T-cell (primary cell): ENCODE measurements at regions not wholly inside any gene's neighbourhood (a gene's known extent, or its start where the extent isn't known, plus 50 kb on each side); places are given as distances from the start of the nearest gene placed in this dataset.

Source experiments
- ATAC-seq, 4 experiments: fragments of 200-7000 bp in 3 of 4; fragments of 150-1000 bp in 1 of 4; cut with Tn5 transposase; replicated peaks in 1 of 4; 1 replicate in 3 of 4; 2 replicates in 1 of 4; pipeline ENCODE4 v1.10.0; 2021; ENCODE audit warnings: moderate library complexity in 3 of 4, mild to moderate bottlenecking in 2 of 4, moderate number of reproducible peaks in 1 of 4
- CTCF ChIA-PET, 2 donors: fragments of 300-600 bp; sonication (Branson Sonifier 250); formaldehyde crosslinking; loops; one replicate each; lab custom pipeline; 2022; ENCODE audit warnings: antibody characterized with exemption in 2 of 2; lab: Charles Lee
- POLR2A ChIA-PET, 2 donors: fragments of 300-600 bp; sonication (Branson Sonifier 250); formaldehyde crosslinking; loops; one replicate each; lab custom pipeline; 2022; ENCODE audit warnings: antibody characterized with exemption in 2 of 2; lab: Charles Lee
- DNase-seq, 35 experiments: peaks; one replicate each; pipeline versions ENCODE4 v3.0.0 to v3.0.0-alpha.2; 2013 to 2023
- H3K27ac ChIP-seq: one replicate; pipeline ENCODE4 v1.5.1; 2013; ENCODE audit warnings: low read length
- H3K27me3 ChIP-seq, 2 experiments: replicated peaks in 1 of 2; 1 replicate in 1 of 2; 2 replicates in 1 of 2; pipeline versions ENCODE4 v1.6.1 to v1.7.0; 2013; ENCODE audit warnings: low read length in 1 of 2, mixed read lengths in 1 of 2; ENCODE audit not compliant: control insufficient read depth in 2 of 2, insufficient read depth in 2 of 2; ENCODE audit errors: extremely low read depth in 1 of 2
- H3K36me3 ChIP-seq, 2 donors: 1 replicate in 1 of 2; 2 replicates in 1 of 2; pipeline versions ENCODE4 v1.6.1 to v1.7.0; 2013; ENCODE audit warnings: low read length in 1 of 2; ENCODE audit not compliant: control insufficient read depth in 2 of 2, insufficient read depth in 1 of 2; ENCODE audit errors: extremely low read depth in 1 of 2
- H3K4me1 ChIP-seq, 2 experiments: 1 replicate in 1 of 2; 2 replicates in 1 of 2; pipeline versions ENCODE4 v1.6.1 to v1.7.0; 2013; ENCODE audit warnings: low read length in 2 of 2, mixed read lengths in 1 of 2; ENCODE audit not compliant: insufficient read depth in 2 of 2, control insufficient read depth in 1 of 2; ENCODE audit errors: extremely low read depth in 1 of 2
- H3K4me3 ChIP-seq, 2 donors: 1 replicate in 1 of 2; 2 replicates in 1 of 2; pipeline versions ENCODE4 v1.5.1 to v1.7.0; 2013; ENCODE audit warnings: mild to moderate bottlenecking in 2 of 2, low read length in 1 of 2, moderate library complexity in 1 of 2; ENCODE audit not compliant: control insufficient read depth in 1 of 2; ENCODE audit errors: extremely low read depth in 1 of 2
- H3K9me3 ChIP-seq: 2 replicates; pipeline ENCODE4 v1.7.0; 2013
- H3K27ac Mint-ChIP-seq, 2 donors: one replicate each; pipeline ENCODE4 v1.8.0; 2020 to 2021; ENCODE audit warnings: mild to moderate bottlenecking in 2 of 2, mixed read lengths in 2 of 2
- H3K27me3 Mint-ChIP-seq, 2 donors: one replicate each; pipeline ENCODE4 v1.8.0; 2021 to 2022; ENCODE audit warnings: mixed read lengths in 2 of 2
- H3K36me3 Mint-ChIP-seq: one replicate; pipeline ENCODE4 v1.8.0; 2021; ENCODE audit warnings: mixed read lengths
- H3K4me1 Mint-ChIP-seq, 3 donors: one replicate each; pipeline ENCODE4 v1.8.0; 2020 to 2022; ENCODE audit warnings: mixed read lengths in 3 of 3, mild to moderate bottlenecking in 1 of 3
- H3K4me3 Mint-ChIP-seq, 3 donors: one replicate each; pipeline ENCODE4 v1.8.0; 2020 to 2022; ENCODE audit warnings: mild to moderate bottlenecking in 3 of 3, mixed read lengths in 3 of 3, moderate library complexity in 3 of 3
- H3K9me3 Mint-ChIP-seq, 3 donors: one replicate each; pipeline ENCODE4 v1.8.0; 2020 to 2022; ENCODE audit warnings: mixed read lengths in 3 of 3
- WGBS: methylation state at CpG from one replicate; pipeline ENCODE4 v1.1.5; 2013; ENCODE audit warnings: missing lambda C conversion rate; ENCODE audit not compliant: insufficient coverage; 5-methylcytosine and 5-hydroxymethylcytosine counted together

GRCh38 chr2:122412360-122412759 lies 656.9 kb downstream of the TSN start:
- Mint-ChIP-seq H3K27me3 (no peaks in the 10 kb centered on the region), H3K36me3 (no peaks in the 10 kb centered on the region), H3K9me3 (peaks cover 7 to 10% (median 9%) of the 10 kb centered on the region in 3 donors), H3K4me3 (no peak overlapping the region), H3K27ac (no peak overlapping the region), H3K4me1 (no peaks in the 10 kb centered on the region)
- Histone ChIP-seq H3K9me3 (no peaks in the 10 kb centered on the region), H3K27me3 (no peaks in the 10 kb centered on the region), H3K4me3 (no peak overlapping the region), H3K4me1 (no peaks in the 10 kb centered on the region), H3K27ac (no peak overlapping the region), H3K36me3 (no peaks in the 10 kb centered on the region)
- ATAC-seq: no peak
- CTCF ChIA-PET: no interaction called here
- no CpG with 5 or more reads among the region's 6 CpGs for WGBS
- POLR2A ChIA-PET: no interaction called here
- DNase-seq: no peak

DNA sequence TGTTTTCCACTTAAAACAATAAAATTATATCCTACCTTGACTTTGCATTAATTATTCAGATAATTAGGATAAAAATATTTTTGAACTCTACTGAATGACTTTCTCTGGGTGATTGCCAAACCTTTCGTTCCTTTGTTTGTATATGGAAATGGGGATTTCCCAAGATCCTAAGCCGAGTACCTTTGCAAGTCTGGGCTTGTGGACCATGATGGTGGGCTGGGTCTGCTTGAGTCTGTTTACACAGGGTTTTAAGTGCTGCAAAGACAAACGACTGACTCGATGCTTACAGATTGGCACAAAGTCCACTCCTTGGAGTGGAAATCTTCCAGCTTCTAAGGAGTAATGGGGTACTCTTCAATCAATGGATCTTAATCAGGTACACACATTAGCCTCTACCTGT lies 659.5 kb downstream of the TSN start:
- Mint-ChIP-seq H3K4me1 (no peaks in the 10 kb centered on the region), H3K27ac (no peak overlapping the region), H3K27me3 (no peaks in the 10 kb centered on the region), H3K4me3 (no peak overlapping the region), H3K36me3 (no peaks in the 10 kb centered on the region), H3K9me3 (peaks cover 7 to 10% (median 9%) of the 10 kb centered on the region in 3 donors)
- ATAC-seq (no peak), DNase-seq (no peak)
- CTCF ChIA-PET: no interaction called here
- no peaks in the 10 kb centered on the region for H3K36me3 ChIP-seq
- WGBS: 62% methylated on average over 2 of the region's 4 CpGs
- no peaks in the 10 kb centered on the region for H3K27me3 ChIP-seq
- H3K4me3 ChIP-seq: no peak overlapping the region
- H3K27ac ChIP-seq: no peak overlapping the region
- POLR2A ChIA-PET: no interaction called here
- H3K9me3 ChIP-seq: no peaks in the 10 kb centered on the region
- H3K4me1 ChIP-seq: no peaks in the 10 kb centered on the region

- Histone ChIP-seq H3K4me1 (no peaks in the 10 kb centered on the region), H3K27me3 (no peaks in the 10 kb centered on the region), H3K4me3 (no peak overlapping the region), H3K36me3 (no peaks in the 10 kb centered on the region), H3K27ac (no peak overlapping the region), H3K9me3 (no peaks in the 10 kb centered on the region)
- no peak for ATAC-seq
- CTCF ChIA-PET: no interaction called here
- H3K27ac Mint-ChIP-seq: no peak overlapping the region
- no peaks in the 10 kb centered on the region for H3K36me3 Mint-ChIP-seq
- WGBS: 100% methylated on average over 1 of the region's 1 CpG
- no peaks in the 10 kb centered on the region for H3K4me1 Mint-ChIP-seq
- no peaks in the 10 kb centered on the region for H3K27me3 Mint-ChIP-seq
- DNase-seq: no peak
- H3K9me3 Mint-ChIP-seq: peaks cover 0 to 5% (median 2%) of the 10 kb centered on the region in 3 donors
- H3K4me3 Mint-ChIP-seq: no peak overlapping the region
- POLR2A ChIA-PET: no interaction called here
Observed at GRCh38 chr2:122417114-122417513, 661.7 kb downstream of the TSN start.

- Histone ChIP-seq H3K27ac (no peak overlapping the region), H3K4me1 (no peaks in the 10 kb centered on the region), H3K9me3 (no peaks in the 10 kb centered on the region), H3K4me3 (no peak overlapping the region), H3K36me3 (no peaks in the 10 kb centered on the region), H3K27me3 (no peaks in the 10 kb centered on the region)
- no peak overlapping the region for H3K27ac Mint-ChIP-seq
- POLR2A ChIA-PET: no interaction called here
- DNase-seq (no peak), ATAC-seq (no peak)
- CTCF ChIA-PET: no interaction called here
- no peaks in the 10 kb centered on the region for H3K36me3 Mint-ChIP-seq
- no peaks in the 10 kb centered on the region for H3K4me1 Mint-ChIP-seq
- H3K9me3 Mint-ChIP-seq: peaks cover 2 to 6% (median 5%) of the 10 kb centered on the region in 3 donors
- H3K27me3 Mint-ChIP-seq: no peaks in the 10 kb centered on the region
- no peak overlapping the region for H3K4me3 Mint-ChIP-seq
Observed at GRCh38 chr2:122421775-122422174, 666.3 kb downstream of the TSN start.

DNA sequence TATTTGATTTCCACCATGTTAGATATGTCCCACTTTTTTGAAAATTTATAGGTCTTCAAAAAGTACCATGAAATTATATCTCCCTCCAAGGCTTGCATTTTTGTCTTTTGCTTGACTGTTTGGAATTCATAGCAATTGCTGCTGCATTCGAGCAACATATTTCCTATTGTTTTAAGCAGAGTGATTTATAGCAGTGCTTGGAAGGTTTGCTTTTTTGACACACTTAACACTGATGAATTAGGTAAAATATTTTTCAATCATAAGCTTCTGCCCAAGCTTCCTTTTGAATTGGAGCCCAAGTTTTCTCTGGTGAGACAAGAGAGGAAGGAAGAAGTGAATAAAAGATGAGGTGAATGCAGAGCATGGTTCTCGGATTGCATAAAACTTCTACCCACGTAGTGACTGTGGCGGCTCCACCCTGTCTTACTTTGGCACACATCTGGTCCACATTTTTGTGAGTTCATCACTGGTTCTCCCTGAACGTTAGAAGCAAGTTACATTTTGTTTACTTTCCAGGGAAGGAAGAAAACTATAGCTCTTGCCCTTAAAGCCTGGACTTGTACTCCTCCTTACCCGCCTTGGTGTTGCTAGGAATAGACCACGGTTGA lies 667.0 kb downstream of the TSN start:
- no peak for DNase-seq
- H3K27me3 Mint-ChIP-seq: no peaks in the 10 kb centered on the region
- no peaks in the 10 kb centered on the region for H3K4me1 Mint-ChIP-seq
- H3K27ac Mint-ChIP-seq: no peak overlapping the region
- CTCF ChIA-PET: no interaction called here
- 50% methylated on average over 3 of the region's 7 CpGs for WGBS
- no peaks in the 10 kb centered on the region for H3K9me3 ChIP-seq
- H3K36me3 Mint-ChIP-seq: no peaks in the 10 kb centered on the region
- H3K4me3 Mint-ChIP-seq: no peak overlapping the region
- H3K4me1 ChIP-seq: no peaks in the 10 kb centered on the region
- no peaks in the 10 kb centered on the region for H3K36me3 ChIP-seq
- POLR2A ChIA-PET: no interaction called here
- no peak for ATAC-seq
- peaks cover 2 to 12% (median 10%) of the 10 kb centered on the region in 3 donors for H3K9me3 Mint-ChIP-seq
- H3K4me3 ChIP-seq: no peak overlapping the region
- no peaks in the 10 kb centered on the region for H3K27me3 ChIP-seq
- no peak overlapping the region for H3K27ac ChIP-seq

DNA sequence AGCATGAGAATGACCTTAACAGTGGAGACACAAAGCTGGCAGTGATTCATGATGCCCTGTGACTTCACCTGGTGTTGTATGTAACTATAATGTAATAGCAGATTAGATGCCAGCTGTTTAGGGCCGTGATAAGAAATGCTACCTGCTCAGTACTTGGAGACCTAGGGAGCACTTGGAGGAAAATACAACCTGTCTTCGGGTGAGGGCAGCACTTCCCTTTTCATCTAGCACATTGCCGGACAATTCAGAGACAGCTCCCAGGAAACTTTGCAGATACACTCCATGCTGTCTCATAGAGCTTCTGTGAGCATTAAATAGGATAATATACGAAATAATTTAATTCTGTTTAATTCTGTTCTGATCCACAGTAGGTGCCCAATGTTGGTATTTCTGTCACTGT lies 668.5 kb downstream of the TSN start:
- no peak overlapping the region for H3K27ac ChIP-seq
- no peak for ATAC-seq
- H3K36me3 Mint-ChIP-seq: no peaks in the 10 kb centered on the region
- H3K4me3 Mint-ChIP-seq: no peak overlapping the region
- 29% methylated on average over 1 of the region's 4 CpGs for WGBS
- no peak overlapping the region for H3K27ac Mint-ChIP-seq
- H3K4me3 ChIP-seq: no peak overlapping the region
- H3K4me1 Mint-ChIP-seq: no peaks in the 10 kb centered on the region
- H3K36me3 ChIP-seq: no peaks in the 10 kb centered on the region
- POLR2A ChIA-PET: no interaction called here
- no peaks in the 10 kb centered on the region for H3K4me1 ChIP-seq
- no peaks in the 10 kb centered on the region for H3K27me3 Mint-ChIP-seq
- CTCF ChIA-PET: no interaction called here
- peaks cover 2 to 12% (median 10%) of the 10 kb centered on the region in 3 donors for H3K9me3 Mint-ChIP-seq
- no peak for DNase-seq
- H3K9me3 ChIP-seq: no peaks in the 10 kb centered on the region
- H3K27me3 ChIP-seq: no peaks in the 10 kb centered on the region
